ENCODE measurements at regions not wholly inside any gene's neighbourhood (a gene's known extent, or its start where the extent isn't known, plus 50 kb on each side); places are given as distances from the start of the nearest gene placed in this dataset.

GRCh38 chr20:12077875-12078274 is 160.2 kb downstream of the BTBD3 start:
- TF ChIP-seq POLR2A (IDR thresholded peaks at IDR 0.05; ENCODE audit: low read length) (no peak), GATA1 (IDR thresholded peaks at IDR 0.05; ENCODE audit: low read depth, low read length) (no peak)
